ENCODE measurements at regions not wholly inside any gene's neighbourhood (a gene's known extent, or its start where the extent isn't known, plus 50 kb on each side); places are given as distances from the start of the nearest gene placed in this dataset.

- Histone ChIP-seq H3K4me1 (ENCODE audit: low read length) (no peaks in the 10 kb centered on the region), H3K79me2 (ENCODE audit: low read length) (no peaks in the 10 kb centered on the region), H3K4me3 (ENCODE audit: low read length) (no peak overlapping the region), H4K20me1 (ENCODE audit: insufficient read depth, low read depth, low read length) (no peaks in the 10 kb centered on the region), H3K9me2 (replicated peaks; ENCODE audit: insufficient read depth, low read length) (no peaks in the 10 kb centered on the region), H3K9me3 (ENCODE audit: low read length) (no peaks in the 10 kb centered on the region), H3K27ac (ENCODE audit: low read length) (no peak overlapping the region), H3K4me2 (ENCODE audit: low read depth, low read length, poor library complexity, severe bottlenecking) (no peak overlapping the region), H3K9ac (ENCODE audit: low read length) (no peak overlapping the region), H3K36me3 (ENCODE audit: insufficient read depth, low read length) (no peaks in the 10 kb centered on the region), H3K27me3 (ENCODE audit: low read length) (no peaks in the 10 kb centered on the region), H2AFZ (ENCODE audit: low read length) (no peak overlapping the region)
- no peak for DNase-seq
These were observed 192.5 kb downstream of the KTN1 start for GRCh38 chr14:55772486-55772885.

GRCh38 chr14:55773312-55773711 is 193.3 kb downstream of the KTN1 start:
- Histone ChIP-seq H4K20me1 (ENCODE audit: insufficient read depth, low read depth, low read length) (no peaks in the 10 kb centered on the region), H3K9ac (ENCODE audit: low read length) (no peak overlapping the region), H3K4me3 (ENCODE audit: low read length) (no peak overlapping the region), H3K27me3 (ENCODE audit: low read length) (no peaks in the 10 kb centered on the region), H3K79me2 (ENCODE audit: low read length) (no peaks in the 10 kb centered on the region), H3K4me2 (ENCODE audit: low read depth, low read length, poor library complexity, severe bottlenecking) (no peak overlapping the region), H3K36me3 (ENCODE audit: insufficient read depth, low read length) (no peaks in the 10 kb centered on the region), H2AFZ (ENCODE audit: low read length) (no peak overlapping the region), H3K9me2 (replicated peaks; ENCODE audit: insufficient read depth, low read length) (no peaks in the 10 kb centered on the region), H3K9me3 (ENCODE audit: low read length) (no peaks in the 10 kb centered on the region), H3K27ac (ENCODE audit: low read length) (no peak overlapping the region), H3K4me1 (ENCODE audit: low read length) (no peaks in the 10 kb centered on the region)
- DNase-seq = no peak

- DNase-seq = no peak
- H3K9ac ChIP-seq (ENCODE audit: low read length) = no peak overlapping the region
These were observed 194.1 kb downstream of the KTN1 start for GRCh38 chr14:55773984-55774545.

GRCh38 chr14:55777877-55778276 is 197.9 kb downstream of the KTN1 start:
- Histone ChIP-seq H3K4me3 (ENCODE audit: low read length) (no peak overlapping the region), H3K9ac (ENCODE audit: low read length) (no peak overlapping the region), H3K4me1 (ENCODE audit: low read length) (no peaks in the 10 kb centered on the region), H3K4me2 (ENCODE audit: low read depth, low read length, poor library complexity, severe bottlenecking) (no peak overlapping the region), H3K27me3 (ENCODE audit: low read length) (no peaks in the 10 kb centered on the region), H3K9me2 (replicated peaks; ENCODE audit: insufficient read depth, low read length) (no peaks in the 10 kb centered on the region), H3K27ac (ENCODE audit: low read length) (no peak overlapping the region), H3K79me2 (ENCODE audit: low read length) (no peaks in the 10 kb centered on the region), H3K9me3 (ENCODE audit: low read length) (no peaks in the 10 kb centered on the region), H4K20me1 (ENCODE audit: insufficient read depth, low read depth, low read length) (no peaks in the 10 kb centered on the region), H3K36me3 (ENCODE audit: insufficient read depth, low read length) (no peaks in the 10 kb centered on the region), H2AFZ (ENCODE audit: low read length) (no peak overlapping the region)
- no peak for DNase-seq

More at GRCh38 chr14:55773984-55774545, 194.1 kb downstream of the KTN1 start:
- Histone ChIP-seq H3K4me1 (ENCODE audit: low read length) (no peaks in the 10 kb centered on the region), H3K4me3 (ENCODE audit: low read length) (no peak overlapping the region), H4K20me1 (ENCODE audit: insufficient read depth, low read depth, low read length) (no peaks in the 10 kb centered on the region), H3K9me3 (ENCODE audit: low read length) (no peaks in the 10 kb centered on the region), H3K36me3 (ENCODE audit: insufficient read depth, low read length) (no peaks in the 10 kb centered on the region), H3K9me2 (replicated peaks; ENCODE audit: insufficient read depth, low read length) (no peaks in the 10 kb centered on the region), H3K79me2 (ENCODE audit: low read length) (no peaks in the 10 kb centered on the region), H3K27me3 (ENCODE audit: low read length) (no peaks in the 10 kb centered on the region), H2AFZ (ENCODE audit: low read length) (no peak overlapping the region), H3K27ac (ENCODE audit: low read length) (no peak overlapping the region), H3K4me2 (ENCODE audit: low read depth, low read length, poor library complexity, severe bottlenecking) (no peak overlapping the region)

GRCh38 chr14:55780156-55780946 is 200.3 kb downstream of the KTN1 start:
- Histone ChIP-seq H3K27ac (ENCODE audit: low read length) (no peak overlapping the region), H3K79me2 (ENCODE audit: low read length) (no peaks in the 10 kb centered on the region), H3K9me2 (replicated peaks; ENCODE audit: insufficient read depth, low read length) (no peaks in the 10 kb centered on the region), H2AFZ (ENCODE audit: low read length) (no peak overlapping the region), H3K9me3 (ENCODE audit: low read length) (no peaks in the 10 kb centered on the region), H4K20me1 (ENCODE audit: insufficient read depth, low read depth, low read length) (no peaks in the 10 kb centered on the region), H3K27me3 (ENCODE audit: low read length) (no peaks in the 10 kb centered on the region), H3K36me3 (ENCODE audit: insufficient read depth, low read length) (no peaks in the 10 kb centered on the region), H3K9ac (ENCODE audit: low read length) (no peak overlapping the region), H3K4me2 (ENCODE audit: low read depth, low read length, poor library complexity, severe bottlenecking) (no peak overlapping the region), H3K4me1 (ENCODE audit: low read length) (no peaks in the 10 kb centered on the region), H3K4me3 (ENCODE audit: low read length) (no peak overlapping the region)
- DNase-seq = no peak

GRCh38 chr14:55781046-55781445 is 201.0 kb downstream of the KTN1 start:
- H3K4me3 ChIP-seq (ENCODE audit: low read length) = no peak overlapping the region
- H4K20me1 ChIP-seq (ENCODE audit: insufficient read depth, low read depth, low read length) = no peaks in the 10 kb centered on the region
- H2AFZ ChIP-seq (ENCODE audit: low read length) = no peak overlapping the region
- no peak overlapping the region for H3K9ac ChIP-seq (ENCODE audit: low read length)
- no peaks in the 10 kb centered on the region for H3K9me2 ChIP-seq (replicated peaks; ENCODE audit: insufficient read depth, low read length)
- no peak overlapping the region for H3K27ac ChIP-seq (ENCODE audit: low read length)
- H3K4me1 ChIP-seq (ENCODE audit: low read length) = no peaks in the 10 kb centered on the region
- no peak for DNase-seq
- H3K27me3 ChIP-seq (ENCODE audit: low read length) = no peaks in the 10 kb centered on the region
- H3K79me2 ChIP-seq (ENCODE audit: low read length) = no peaks in the 10 kb centered on the region
- no peaks in the 10 kb centered on the region for H3K9me3 ChIP-seq (ENCODE audit: low read length)
- H3K4me2 ChIP-seq (ENCODE audit: low read depth, low read length, poor library complexity, severe bottlenecking) = no peak overlapping the region
- H3K36me3 ChIP-seq (ENCODE audit: insufficient read depth, low read length) = no peaks in the 10 kb centered on the region

GRCh38 chr14:55782166-55782565 is 202.2 kb downstream of the KTN1 start:
- DNase-seq = no peak
- H2AFZ ChIP-seq (ENCODE audit: low read length) = no peak overlapping the region
- H3K4me1 ChIP-seq (ENCODE audit: low read length) = no peaks in the 10 kb centered on the region
- H3K27me3 ChIP-seq (ENCODE audit: low read length) = no peaks in the 10 kb centered on the region
- H4K20me1 ChIP-seq (ENCODE audit: insufficient read depth, low read depth, low read length) = no peaks in the 10 kb centered on the region
- no peak overlapping the region for H3K4me3 ChIP-seq (ENCODE audit: low read length)
- H3K9ac ChIP-seq (ENCODE audit: low read length) = no peak overlapping the region
- no peaks in the 10 kb centered on the region for H3K36me3 ChIP-seq (ENCODE audit: insufficient read depth, low read length)
- no peaks in the 10 kb centered on the region for H3K9me3 ChIP-seq (ENCODE audit: low read length)
- H3K79me2 ChIP-seq (ENCODE audit: low read length) = no peaks in the 10 kb centered on the region
- H3K27ac ChIP-seq (ENCODE audit: low read length) = no peak overlapping the region
- no peak overlapping the region for H3K4me2 ChIP-seq (ENCODE audit: low read depth, low read length, poor library complexity, severe bottlenecking)
- H3K9me2 ChIP-seq (replicated peaks; ENCODE audit: insufficient read depth, low read length) = no peaks in the 10 kb centered on the region

GRCh38 chr14:55789406-55789805 is 209.4 kb downstream of the KTN1 start:
- no peaks in the 10 kb centered on the region for H3K4me1 ChIP-seq (ENCODE audit: low read length)
- H3K27ac ChIP-seq (ENCODE audit: low read length) = no peak overlapping the region
- no peaks in the 10 kb centered on the region for H3K9me2 ChIP-seq (replicated peaks; ENCODE audit: insufficient read depth, low read length)
- no peak overlapping the region for H3K4me3 ChIP-seq (ENCODE audit: low read length)
- no peak overlapping the region for H3K4me2 ChIP-seq (ENCODE audit: low read depth, low read length, poor library complexity, severe bottlenecking)
- no peaks in the 10 kb centered on the region for H3K36me3 ChIP-seq (ENCODE audit: insufficient read depth, low read length)
- H4K20me1 ChIP-seq (ENCODE audit: insufficient read depth, low read depth, low read length) = no peaks in the 10 kb centered on the region
- no peaks in the 10 kb centered on the region for H3K9me3 ChIP-seq (ENCODE audit: low read length)
- H3K79me2 ChIP-seq (ENCODE audit: low read length) = no peaks in the 10 kb centered on the region
- H2AFZ ChIP-seq (ENCODE audit: low read length) = no peak overlapping the region
- DNase-seq = no peak
- no peaks in the 10 kb centered on the region for H3K27me3 ChIP-seq (ENCODE audit: low read length)
- no peak overlapping the region for H3K9ac ChIP-seq (ENCODE audit: low read length)

All from Karpas-422 (cell line).